ENCODE measurements at regions not wholly inside any gene's neighbourhood (a gene's known extent, or its start where the extent isn't known, plus 50 kb on each side); places are given as distances from the start of the nearest gene placed in this dataset.
A peak's percentile ranks its signal among the peaks of the same experiment; 100 is the strongest.

DNA sequence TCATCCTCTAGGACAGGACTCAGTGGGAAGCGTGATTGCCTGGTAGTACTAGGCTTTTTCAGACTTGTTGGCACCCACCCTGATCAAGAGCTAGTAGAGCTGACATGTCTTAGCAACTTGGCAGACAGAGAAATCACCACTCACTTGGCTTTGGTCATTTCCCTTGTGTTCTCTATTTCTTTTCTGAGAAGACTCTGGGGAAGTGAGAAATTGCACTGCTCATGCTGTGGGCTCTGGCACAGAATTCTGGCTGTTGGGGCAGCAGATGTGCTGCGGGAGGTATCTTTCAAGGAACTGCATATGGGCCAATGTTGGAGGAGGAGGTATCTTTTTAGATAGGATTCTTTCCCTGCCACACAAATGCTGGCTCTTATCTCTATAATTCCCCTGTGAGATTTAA is 529.1 kb upstream of the MEX3C start:
- intact Hi-C loops (cut with micrococcal nuclease; ENCODE audit: unreplicated experiment): no loop called here
- Histone ChIP-seq H3K9me3 (ENCODE audit: low read length) (no peaks in the 10 kb centered on the region), H3K36me3 (ENCODE audit: insufficient read depth, low read length) (no peaks in the 10 kb centered on the region), H4K20me1 (ENCODE audit: insufficient read depth, low read length) (no peaks in the 10 kb centered on the region), H3K4me2 (ENCODE audit: low read length) (peak overlapping the region; percentile 26), H3K27ac (ENCODE audit: low read depth, low read length, poor library complexity, severe bottlenecking) (no peak overlapping the region), H2AFZ (ENCODE audit: low read length) (no peak overlapping the region), H3K9me2 (ENCODE audit: insufficient read depth, low read length) (no peaks in the 10 kb centered on the region), H3K4me3 (ENCODE audit: low read depth, low read length, poor library complexity, severe bottlenecking) (no peak overlapping the region), H3K79me2 (ENCODE audit: insufficient read depth, low read depth, low read length) (no peaks in the 10 kb centered on the region), H3K4me1 (ENCODE audit: insufficient read depth, low read length, poor library complexity, severe bottlenecking) (peaks cover 25% of the 10 kb centered on the region)
- ChIA-PET CTCF (ENCODE audit: unreplicated experiment) (no interaction called here), POLR2A (no interaction called here)
- TF ChIP-seq EZH2phosphoT487 (IDR thresholded peaks at IDR 0.05; ENCODE audit: borderline replicate concordance, low read depth, low read length): no peak
- TF ChIP-seq, protein P1, sequence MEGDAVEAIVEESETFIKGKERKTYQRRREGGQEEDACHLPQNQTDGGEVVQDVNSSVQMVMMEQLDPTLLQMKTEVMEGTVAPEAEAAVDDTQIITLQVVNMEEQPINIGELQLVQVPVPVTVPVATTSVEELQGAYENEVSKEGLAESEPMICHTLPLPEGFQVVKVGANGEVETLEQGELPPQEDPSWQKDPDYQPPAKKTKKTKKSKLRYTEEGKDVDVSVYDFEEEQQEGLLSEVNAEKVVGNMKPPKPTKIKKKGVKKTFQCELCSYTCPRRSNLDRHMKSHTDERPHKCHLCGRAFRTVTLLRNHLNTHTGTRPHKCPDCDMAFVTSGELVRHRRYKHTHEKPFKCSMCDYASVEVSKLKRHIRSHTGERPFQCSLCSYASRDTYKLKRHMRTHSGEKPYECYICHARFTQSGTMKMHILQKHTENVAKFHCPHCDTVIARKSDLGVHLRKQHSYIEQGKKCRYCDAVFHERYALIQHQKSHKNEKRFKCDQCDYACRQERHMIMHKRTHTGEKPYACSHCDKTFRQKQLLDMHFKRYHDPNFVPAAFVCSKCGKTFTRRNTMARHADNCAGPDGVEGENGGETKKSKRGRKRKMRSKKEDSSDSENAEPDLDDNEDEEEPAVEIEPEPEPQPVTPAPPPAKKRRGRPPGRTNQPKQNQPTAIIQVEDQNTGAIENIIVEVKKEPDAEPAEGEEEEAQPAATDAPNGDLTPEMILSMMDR (conservative IDR thresholded peaks at IDR 0.05; ENCODE audit: low read length): no peak
- DNase-seq (ENCODE audit: low spot score): peak; percentile 45
- BruUV-seq (replicated peaks): no TSS peak

DNA sequence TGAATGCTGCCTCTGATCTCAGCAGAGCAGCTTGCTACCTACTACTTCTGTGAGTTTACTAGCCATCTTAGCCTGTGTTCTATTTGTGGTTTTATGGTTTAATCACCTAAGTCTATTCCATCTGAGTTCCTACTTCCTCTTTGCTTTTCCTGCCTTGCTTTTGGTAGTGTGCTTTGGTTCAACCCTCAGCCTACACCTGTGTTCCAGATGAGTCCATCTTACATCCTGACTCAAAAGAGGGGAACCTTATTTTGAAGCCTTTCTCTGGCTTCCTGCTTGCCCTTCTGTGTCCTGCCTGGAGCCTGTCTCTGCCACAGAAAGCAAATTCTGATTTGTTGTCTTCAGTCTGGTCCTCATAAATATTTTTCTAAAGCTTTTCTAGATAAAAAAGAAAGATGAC is 530.3 kb upstream of the MEX3C start:
- intact Hi-C loops (cut with micrococcal nuclease; ENCODE audit: unreplicated experiment): no loop called here
- CTCF ChIA-PET (ENCODE audit: unreplicated experiment): no interaction called here

DNA sequence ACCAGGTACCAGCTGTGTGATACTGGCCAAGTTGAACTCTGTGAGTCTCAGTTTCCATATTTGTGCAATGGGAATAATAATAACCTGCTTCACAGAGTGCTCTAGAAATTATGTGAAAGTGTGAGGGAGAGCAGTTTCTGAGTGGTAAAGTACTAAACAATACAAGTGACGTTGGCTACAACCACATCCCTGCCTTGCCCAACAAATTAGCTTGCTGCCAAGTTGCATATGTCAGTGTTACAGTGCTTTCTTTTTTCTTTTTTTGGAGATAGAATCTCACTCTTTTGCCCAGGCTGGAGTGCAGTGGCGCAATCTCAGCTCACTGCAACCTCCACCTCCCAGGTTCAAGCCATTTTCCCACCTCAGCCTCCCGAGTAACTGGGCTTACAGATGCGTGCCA is 533.6 kb upstream of the MEX3C start:
- no TSS peak for BruUV-seq (replicated peaks)
- Histone ChIP-seq H3K36me3 (ENCODE audit: insufficient read depth, low read length) (no peaks in the 10 kb centered on the region), H3K4me2 (ENCODE audit: low read length) (no peak overlapping the region), H4K20me1 (ENCODE audit: insufficient read depth, low read length) (no peaks in the 10 kb centered on the region), H3K9me3 (ENCODE audit: low read length) (no peaks in the 10 kb centered on the region), H3K79me2 (ENCODE audit: insufficient read depth, low read depth, low read length) (no peaks in the 10 kb centered on the region), H3K4me3 (ENCODE audit: low read depth, low read length, poor library complexity, severe bottlenecking) (no peak overlapping the region), H3K9me2 (ENCODE audit: insufficient read depth, low read length) (no peaks in the 10 kb centered on the region), H2AFZ (ENCODE audit: low read length) (no peak overlapping the region), H3K4me1 (ENCODE audit: insufficient read depth, low read length, poor library complexity, severe bottlenecking) (peaks cover 25% of the 10 kb centered on the region), H3K27ac (ENCODE audit: low read depth, low read length, poor library complexity, severe bottlenecking) (no peak overlapping the region)
- intact Hi-C loops (cut with micrococcal nuclease; ENCODE audit: unreplicated experiment): no loop called here
- no peak for DNase-seq (ENCODE audit: low spot score)
- ChIA-PET CTCF (ENCODE audit: unreplicated experiment) (no interaction called here), POLR2A (interaction anchor here (0.6 kb wide), 1 partner anchor 13 kb away, joined by 3 read pairs; no protein-coding TSS in a partner anchor)
- TF ChIP-seq, protein P1 (conservative IDR thresholded peaks at IDR 0.05; ENCODE audit: low read length): no peak
- TF ChIP-seq EZH2phosphoT487 (IDR thresholded peaks at IDR 0.05; ENCODE audit: borderline replicate concordance, low read depth, low read length): no peak

More for the DNA sequence above, 530.3 kb upstream of the MEX3C start:
- Histone ChIP-seq H3K4me2 (ENCODE audit: low read length) (peak overlapping the region; percentile 54), H3K79me2 (ENCODE audit: insufficient read depth, low read depth, low read length) (no peaks in the 10 kb centered on the region), H3K4me1 (ENCODE audit: insufficient read depth, low read length, poor library complexity, severe bottlenecking) (peaks cover 25% of the 10 kb centered on the region), H3K36me3 (ENCODE audit: insufficient read depth, low read length) (no peaks in the 10 kb centered on the region), H3K27ac (ENCODE audit: low read depth, low read length, poor library complexity, severe bottlenecking) (peak overlapping the region; percentile 47), H3K9me3 (ENCODE audit: low read length) (no peaks in the 10 kb centered on the region), H3K9me2 (ENCODE audit: insufficient read depth, low read length) (no peaks in the 10 kb centered on the region), H2AFZ (ENCODE audit: low read length) (peak overlapping the region; percentile 69; the same call in 1 of the 2 replicates), H4K20me1 (ENCODE audit: insufficient read depth, low read length) (no peaks in the 10 kb centered on the region), H3K4me3 (ENCODE audit: low read depth, low read length, poor library complexity, severe bottlenecking) (peak overlapping the region; percentile 19)
- no peak for TF ChIP-seq EZH2phosphoT487 (IDR thresholded peaks at IDR 0.05; ENCODE audit: borderline replicate concordance, low read depth, low read length)
- TF ChIP-seq, protein P1 (conservative IDR thresholded peaks at IDR 0.05; ENCODE audit: low read length): no peak
- BruUV-seq (replicated peaks): no TSS peak
- DNase-seq (ENCODE audit: low spot score): peak; percentile 70
- POLR2A ChIA-PET: interaction anchor here (1.0 kb wide), 1 partner anchor 33 kb away, joined by 3 read pairs; no protein-coding TSS in a partner anchor

Measured in OCI-LY7 (cell line).